ENCODE measurements at regions not wholly inside any gene's neighbourhood (a gene's known extent, or its start where the extent isn't known, plus 50 kb on each side); places are given as distances from the start of the nearest gene placed in this dataset.

GRCh38 chr2:65701191-65701590 lies 268.8 kb upstream of the SPRED2 start:
- DNase-seq (ENCODE audit: low read depth): no peak
- no peak for TF ChIP-seq CTCF (IDR thresholded peaks at IDR 0.05; ENCODE audit: control insufficient read depth, insufficient read depth, low read depth, low read length, missing control alignments)
- no peak overlapping the region for H3K4me3 ChIP-seq (ENCODE audit: control insufficient read depth, low read depth, low read length)

DNA sequence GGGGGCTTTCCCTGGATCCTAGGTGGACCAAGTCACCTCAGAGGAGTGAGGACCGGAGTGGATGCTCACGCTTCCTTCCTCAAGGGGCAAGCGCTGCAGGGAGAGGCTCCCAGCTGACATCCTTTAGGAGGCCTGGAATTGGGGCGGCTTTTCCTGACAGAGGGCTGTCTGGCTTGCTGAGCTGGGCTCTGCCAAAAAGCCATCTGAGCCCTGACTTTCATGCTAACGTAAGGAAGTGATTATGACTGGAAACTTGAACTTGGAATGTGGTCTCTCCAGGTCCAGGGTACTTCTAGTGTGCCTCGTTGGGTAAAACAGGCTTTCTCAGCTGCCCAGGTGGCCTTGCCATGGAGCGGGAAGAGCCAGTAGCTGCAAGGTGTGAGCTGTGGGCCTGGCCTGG lies 268.3 kb upstream of the SPRED2 start:
- DNase-seq (ENCODE audit: low read depth): no peak
- no peak overlapping the region for H3K4me3 ChIP-seq (ENCODE audit: control insufficient read depth, low read depth, low read length)
- TF ChIP-seq CTCF (IDR thresholded peaks at IDR 0.05; ENCODE audit: control insufficient read depth, insufficient read depth, low read depth, low read length, missing control alignments): no peak

GRCh38 chr2:65700004-65700651 lies 267.7 kb upstream of the SPRED2 start:
- H3K4me3 ChIP-seq (ENCODE audit: control insufficient read depth, low read depth, low read length): no peak overlapping the region
- DNase-seq (ENCODE audit: low read depth): no peak
- no peak for TF ChIP-seq CTCF (IDR thresholded peaks at IDR 0.05; ENCODE audit: control insufficient read depth, insufficient read depth, low read depth, low read length, missing control alignments)

- H3K4me3 ChIP-seq (ENCODE audit: control insufficient read depth, low read depth, low read length): no peak overlapping the region
- no peak for DNase-seq (ENCODE audit: low read depth)
- TF ChIP-seq CTCF (IDR thresholded peaks at IDR 0.05; ENCODE audit: control insufficient read depth, insufficient read depth, low read depth, low read length, missing control alignments): no peak
These were observed 259.4 kb upstream of the SPRED2 start for GRCh38 chr2:65691816-65692215.

DNA sequence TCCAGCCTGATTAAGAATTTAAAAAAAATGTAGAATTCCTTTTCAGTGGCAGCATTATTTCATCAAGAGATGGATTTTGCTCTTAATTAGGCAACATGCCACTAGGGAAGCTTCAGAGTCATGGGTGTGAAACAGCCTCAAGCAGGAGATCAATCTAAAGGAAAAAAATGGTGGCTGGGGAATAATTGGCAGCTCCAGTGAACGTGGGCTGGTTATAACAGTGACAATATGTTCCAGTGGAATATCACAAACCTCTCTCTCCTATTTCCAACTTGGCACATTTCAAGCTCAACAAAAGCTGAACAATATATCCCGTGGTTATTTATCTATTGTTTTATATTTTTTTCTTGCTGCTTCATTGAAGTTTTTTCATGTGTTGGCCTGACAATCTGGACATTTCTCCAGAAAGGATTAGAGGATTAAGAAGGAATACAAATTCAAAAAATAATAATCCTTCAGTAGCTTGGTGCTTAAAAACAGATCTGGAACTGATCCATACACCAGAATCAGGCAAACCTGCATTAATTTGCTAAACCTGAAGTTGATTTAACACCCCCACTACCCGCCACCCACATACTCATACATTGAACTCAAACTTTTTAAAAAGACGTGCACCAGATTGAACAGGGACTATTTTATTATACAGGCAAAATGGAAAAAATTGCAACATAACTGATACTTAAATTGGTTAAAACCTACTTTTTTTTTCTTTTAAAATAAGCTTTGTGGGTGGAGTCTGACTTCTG lies 255.9 kb upstream of the SPRED2 start:
- TF ChIP-seq CTCF (IDR thresholded peaks at IDR 0.05; ENCODE audit: control insufficient read depth, insufficient read depth, low read depth, low read length, missing control alignments): no peak
- H3K4me3 ChIP-seq (ENCODE audit: control insufficient read depth, low read depth, low read length): no peak overlapping the region
- no peak for DNase-seq (ENCODE audit: low read depth)

DNA sequence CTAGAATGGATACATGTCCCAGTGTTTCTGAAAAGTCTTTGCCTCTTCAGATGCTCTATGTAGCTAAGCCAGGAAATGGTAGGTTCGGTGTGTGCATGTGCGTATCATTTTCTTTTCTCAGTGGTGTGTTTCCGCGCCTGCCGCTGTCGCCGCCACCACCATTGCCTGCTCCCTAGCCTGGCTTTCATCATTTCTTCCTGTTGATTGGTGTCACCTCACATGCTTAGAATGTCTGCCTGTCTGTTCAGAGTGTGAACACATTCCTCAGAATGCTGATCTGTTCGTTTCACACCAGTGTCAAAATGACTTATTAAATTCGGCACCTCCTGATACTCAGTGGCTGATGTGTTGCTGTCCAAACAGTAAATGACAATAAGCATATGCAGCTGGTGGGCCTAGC lies 255.2 kb upstream of the SPRED2 start:
- DNase-seq (ENCODE audit: low read depth): no peak
- no peak overlapping the region for H3K4me3 ChIP-seq (ENCODE audit: control insufficient read depth, low read depth, low read length)
- no peak for TF ChIP-seq CTCF (IDR thresholded peaks at IDR 0.05; ENCODE audit: control insufficient read depth, insufficient read depth, low read depth, low read length, missing control alignments)
